CD4-positive, CD25-positive, alpha-beta regulatory T cell (primary cell): ENCODE measurements at regions not wholly inside any gene's neighbourhood (a gene's known extent, or its start where the extent isn't known, plus 50 kb on each side); places are given as distances from the start of the nearest gene placed in this dataset.
"Not testable (repeated sequence)": the region's sequence is repeated elsewhere in the genome, so short reads cannot be mapped to it uniquely, and the experiment has no call there.

Experiments used
- ATAC-seq, 2 donors: fragments of 150-1000 bp; cut with Tn5 transposase; one replicate each; pipeline ENCODE4 v1.10.0; 2021; ENCODE audit warnings: low read depth in 2 of 2, moderate number of reproducible peaks in 2 of 2, moderate library complexity in 1 of 2
- DNase-seq, 3 donors: peaks; one replicate each; pipeline versions ENCODE4 v3.0.0 to v3.0.0-alpha.2; 2012 to 2022; ENCODE audit warnings: mixed read lengths in 1 of 3
- H3K27ac ChIP-seq: one replicate; pipeline ENCODE4 v1.7.0; 2013; ENCODE audit warnings: mild to moderate bottlenecking, low read length; ENCODE audit not compliant: insufficient read depth, poor library complexity, severe bottlenecking
- H3K27me3 ChIP-seq: one replicate; pipeline ENCODE4 v1.7.0; 2013; ENCODE audit warnings: low read length; ENCODE audit not compliant: control insufficient read depth, insufficient read depth
- H3K36me3 ChIP-seq: one replicate; pipeline ENCODE4 v1.7.0; 2013; ENCODE audit warnings: mild to moderate bottlenecking, low read length, moderate library complexity; ENCODE audit not compliant: control insufficient read depth, insufficient read depth
- H3K4me1 ChIP-seq: 2 replicates; pipeline ENCODE4 v1.7.0; 2013; ENCODE audit warnings: mild to moderate bottlenecking, low read length; ENCODE audit not compliant: insufficient read depth, control insufficient read depth, poor library complexity, severe bottlenecking
- H3K4me3 ChIP-seq: one replicate; pipeline ENCODE4 v1.7.0; 2013; ENCODE audit warnings: low read depth, mild to moderate bottlenecking, low read length, moderate library complexity
- H3K9me3 ChIP-seq, 2 experiments: 1 replicate in 1 of 2; 2 replicates in 1 of 2; pipeline ENCODE4 v1.7.0; 2013; ENCODE audit warnings: low read length in 2 of 2, mild to moderate bottlenecking in 1 of 2, moderate library complexity in 1 of 2; ENCODE audit not compliant: control insufficient read depth in 2 of 2
- H3K27ac Mint-ChIP-seq, 3 donors: one replicate each; pipeline ENCODE4 v1.8.0; 2020 to 2022; ENCODE audit warnings: mild to moderate bottlenecking in 3 of 3, mixed read lengths in 3 of 3, moderate library complexity in 2 of 3
- H3K27me3 Mint-ChIP-seq: one replicate; pipeline ENCODE4 v1.8.0; 2022; ENCODE audit warnings: mild to moderate bottlenecking, mixed read lengths
- H3K36me3 Mint-ChIP-seq: one replicate; pipeline ENCODE4 v1.8.0; 2020; ENCODE audit warnings: mixed read lengths
- H3K4me1 Mint-ChIP-seq, 4 donors: one replicate each; pipeline ENCODE4 v1.8.0; 2020 to 2022; ENCODE audit warnings: mixed read lengths in 4 of 4, mild to moderate bottlenecking in 1 of 4
- H3K4me3 Mint-ChIP-seq, 4 donors: one replicate each; pipeline ENCODE4 v1.8.0; 2020 to 2022; ENCODE audit warnings: mild to moderate bottlenecking in 4 of 4, mixed read lengths in 4 of 4, moderate library complexity in 3 of 4
- H3K9me3 Mint-ChIP-seq, 7 donors: one replicate each; pipeline ENCODE4 v1.8.0; 2020 to 2022; ENCODE audit warnings: mixed read lengths in 7 of 7, mild to moderate bottlenecking in 3 of 7, moderate library complexity in 2 of 7

GRCh38 chr13:39930060-39930459 lies 274.6 kb downstream of the COG6 start:
- Histone ChIP-seq H3K4me1 (no peaks in the 10 kb centered on the region), H3K4me3 (peak overlapping the region; percentile 60), H3K27me3 (no peaks in the 10 kb centered on the region), H3K36me3 (no peaks in the 10 kb centered on the region), H3K9me3 (peaks cover 0 to 5% of the 10 kb centered on the region in 2 experiments), H3K27ac (no peak overlapping the region)
- H3K9me3 Mint-ChIP-seq: peaks cover 0 to 9% (median 2%) of the 10 kb centered on the region in 7 donors
- ATAC-seq (no peak), DNase-seq (no peak)
- peak overlapping the region in 1 of 3 donors; percentile 7 for H3K27ac Mint-ChIP-seq
- H3K36me3 Mint-ChIP-seq: no peaks in the 10 kb centered on the region
- H3K4me3 Mint-ChIP-seq: peak overlapping the region in 1 of 4 donors; percentile 4
- H3K4me1 Mint-ChIP-seq: peaks cover 14 to 18% (median 16%) of the 10 kb centered on the region in 4 donors
- peaks cover 4% of the 10 kb centered on the region for H3K27me3 Mint-ChIP-seq

- Mint-ChIP-seq H3K27me3 (peaks cover 4% of the 10 kb centered on the region), H3K27ac (peak overlapping the region in 1 of 3 donors; percentile 7), H3K36me3 (no peaks in the 10 kb centered on the region), H3K4me3 (peak overlapping the region in 1 of 4 donors; percentile 4), H3K4me1 (peaks cover 14 to 18% (median 16%) of the 10 kb centered on the region in 4 donors), H3K9me3 (peaks cover 0 to 3% (median 0%) of the 10 kb centered on the region in 7 donors)
- Histone ChIP-seq H3K27ac (no peak overlapping the region), H3K9me3 (no peaks in the 10 kb centered on the region), H3K4me1 (no peaks in the 10 kb centered on the region), H3K36me3 (no peaks in the 10 kb centered on the region), H3K4me3 (peak overlapping the region; percentile 60), H3K27me3 (no peaks in the 10 kb centered on the region)
- DNase-seq: no peak
- ATAC-seq: no peak
Observed at GRCh38 chr13:39930544-39931444, 275.3 kb downstream of the COG6 start.

GRCh38 chr13:39931505-39931904 lies 276.0 kb downstream of the COG6 start:
- no peaks in the 10 kb centered on the region for H3K27me3 ChIP-seq
- H3K27ac ChIP-seq: no peak overlapping the region
- H3K4me1 Mint-ChIP-seq: peaks cover 14 to 18% (median 17%) of the 10 kb centered on the region in 4 donors
- H3K36me3 ChIP-seq: no peaks in the 10 kb centered on the region
- peaks cover 0 to 3% (median 0%) of the 10 kb centered on the region in 7 donors for H3K9me3 Mint-ChIP-seq
- no peak overlapping the region for H3K27ac Mint-ChIP-seq
- no peak overlapping the region for H3K4me3 Mint-ChIP-seq
- H3K9me3 ChIP-seq: no peaks in the 10 kb centered on the region
- ATAC-seq: no peak
- peaks cover 4% of the 10 kb centered on the region for H3K27me3 Mint-ChIP-seq
- H3K36me3 Mint-ChIP-seq: no peaks in the 10 kb centered on the region
- H3K4me3 ChIP-seq: no peak overlapping the region
- no peaks in the 10 kb centered on the region for H3K4me1 ChIP-seq
- no peak for DNase-seq

GRCh38 chr13:39932514-39932913 lies 277.1 kb downstream of the COG6 start:
- not testable (repeated sequence) for DNase-seq, H3K36me3 Mint-ChIP-seq, H3K4me3 Mint-ChIP-seq, H3K27me3 Mint-ChIP-seq, H3K27ac Mint-ChIP-seq, H3K36me3 ChIP-seq, H3K4me3 ChIP-seq, H3K4me1 ChIP-seq, ATAC-seq, H3K9me3 Mint-ChIP-seq, H3K9me3 ChIP-seq, H3K27me3 ChIP-seq, H3K27ac ChIP-seq
- H3K4me1 Mint-ChIP-seq: peaks cover 18 to 26% (median 23%) of the 10 kb centered on the region in 4 donors

GRCh38 chr13:39935155-39935554 lies 279.7 kb downstream of the COG6 start:
- Mint-ChIP-seq H3K27ac (peak overlapping the region in 1 of 3 donors; percentile 38), H3K36me3 (no peaks in the 10 kb centered on the region), H3K4me3 (no peak overlapping the region), H3K27me3 (no peaks in the 10 kb centered on the region), H3K9me3 (no peaks in the 10 kb centered on the region), H3K4me1 (peaks cover 16 to 25% (median 20%) of the 10 kb centered on the region in 4 donors)
- Histone ChIP-seq H3K27me3 (no peaks in the 10 kb centered on the region), H3K27ac (no peak overlapping the region), H3K9me3 (no peaks in the 10 kb centered on the region), H3K4me3 (no peak overlapping the region), H3K4me1 (peaks cover 6% of the 10 kb centered on the region), H3K36me3 (no peaks in the 10 kb centered on the region)
- DNase-seq (no peak), ATAC-seq (no peak)

- Mint-ChIP-seq H3K36me3 (no peaks in the 10 kb centered on the region), H3K27ac (no peak overlapping the region), H3K4me3 (no peak overlapping the region), H3K27me3 (no peaks in the 10 kb centered on the region), H3K9me3 (no peaks in the 10 kb centered on the region), H3K4me1 (peaks cover 9 to 26% (median 16%) of the 10 kb centered on the region in 4 donors)
- ATAC-seq (no peak), DNase-seq (no peak)
- H3K36me3 ChIP-seq: no peaks in the 10 kb centered on the region
- H3K27ac ChIP-seq: no peak overlapping the region
- no peaks in the 10 kb centered on the region for H3K27me3 ChIP-seq
- H3K4me3 ChIP-seq: no peak overlapping the region
- H3K4me1 ChIP-seq: peaks cover 6% of the 10 kb centered on the region
- H3K9me3 ChIP-seq: no peaks in the 10 kb centered on the region
Observed at GRCh38 chr13:39938596-39938995, 283.1 kb downstream of the COG6 start.

- Mint-ChIP-seq H3K27me3 (no peaks in the 10 kb centered on the region), H3K36me3 (no peaks in the 10 kb centered on the region), H3K27ac (peak overlapping the region in 1 of 3 donors; percentile 8), H3K4me1 (peaks cover 9 to 26% (median 16%) of the 10 kb centered on the region in 4 donors), H3K4me3 (no peak overlapping the region), H3K9me3 (no peaks in the 10 kb centered on the region)
- Histone ChIP-seq H3K36me3 (no peaks in the 10 kb centered on the region), H3K9me3 (no peaks in the 10 kb centered on the region), H3K27ac (no peak overlapping the region), H3K27me3 (no peaks in the 10 kb centered on the region), H3K4me3 (no peak overlapping the region), H3K4me1 (peaks cover 6% of the 10 kb centered on the region)
- DNase-seq (no peak), ATAC-seq (no peak)
Observed at GRCh38 chr13:39941236-39941635, 285.8 kb downstream of the COG6 start.
